SU-DHL-6 (cell line): ENCODE measurements at regions not wholly inside any gene's neighbourhood (a gene's known extent, or its start where the extent isn't known, plus 50 kb on each side); places are given as distances from the start of the nearest gene placed in this dataset.

Experiments used
- H2AFZ ChIP-seq: fragments of 200-600 bp; sonication (generic); 2 replicates; pipeline ENCODE4 v1.6.1; 2014; ENCODE audit warnings: low read depth, mild to moderate bottlenecking, moderate library complexity, mixed read lengths, antibody characterized with exemption, low read length; ENCODE audit not compliant: severe bottlenecking
- H3F3A ChIP-seq: fragments of 200-600 bp; shearing (Covaris generic); 2 replicates; pipeline ENCODE4 v1.6.0; 2016; ENCODE audit warnings: antibody characterized with exemption, mild to moderate bottlenecking; ENCODE audit not compliant: insufficient read depth
- H3K27ac ChIP-seq: fragments of 200-600 bp; sonication (generic); 2 replicates; pipeline ENCODE4 v1.5.1; 2016; ENCODE audit warnings: low read depth, mild to moderate bottlenecking, low read length, moderate library complexity, mixed read lengths
- H3K27me3 ChIP-seq: fragments of 200-600 bp; sonication (generic), shearing (Covaris generic); 2 replicates; pipeline ENCODE4 v1.6.0; 2014; ENCODE audit warnings: mild to moderate bottlenecking, low read length
- H3K36me3 ChIP-seq: fragments of 200-600 bp; sonication (generic); 2 replicates; pipeline ENCODE4 v1.6.1; 2014; ENCODE audit warnings: mild to moderate bottlenecking, low read length, mixed read lengths
- H3K4me2 ChIP-seq: fragments of 300-600, 200-600 bp; shearing (Covaris generic), sonication (generic); 2 replicates; pipeline ENCODE4 v1.6.0; 2014; ENCODE audit warnings: low read length, low read depth, mild to moderate bottlenecking; ENCODE audit not compliant: poor library complexity, severe bottlenecking
- H3K4me3 ChIP-seq: fragments of 200-600 bp; sonication (generic); 2 replicates; pipeline ENCODE4 v1.5.1; 2014; ENCODE audit warnings: antibody characterized with exemption, low read length, mild to moderate bottlenecking, mixed read lengths; ENCODE audit not compliant: insufficient read depth, poor library complexity, severe bottlenecking
- H3K79me2 ChIP-seq: fragments of 200-600 bp; sonication (generic); 2 replicates; pipeline ENCODE4 v1.6.1; 2014; ENCODE audit warnings: mild to moderate bottlenecking, low read length, moderate library complexity; ENCODE audit not compliant: insufficient read depth
- H3K9ac ChIP-seq: fragments of 200-600 bp; sonication (generic); 2 replicates; pipeline ENCODE4 v1.7.0; 2014; ENCODE audit warnings: mild to moderate bottlenecking, low read length
- H3K9me2 ChIP-seq: fragments of 200-600 bp; sonication (generic); replicated peaks from 2 replicates; pipeline ENCODE4 v1.6.1; 2014; ENCODE audit warnings: low read length; ENCODE audit not compliant: insufficient read depth
- H3K9me3 ChIP-seq: fragments of 200-600 bp; sonication (generic); 2 replicates; pipeline ENCODE4 v1.6.1; 2014; ENCODE audit warnings: low read length, mixed read lengths; ENCODE audit not compliant: insufficient read depth
- H4K20me1 ChIP-seq: fragments of 200-600 bp; sonication (generic); 2 replicates; pipeline ENCODE4 v1.6.1; 2014; ENCODE audit warnings: low read depth, mild to moderate bottlenecking, antibody characterized with exemption, low read length, moderate library complexity, mixed read lengths
- CTCF ChIP-seq: fragments of 200-600 bp; sonication (generic); IDR thresholded peaks from one replicate; pipeline ENCODE4 v1.5.1; 2017; ENCODE audit warnings: antibody characterized with exemption, mild to moderate bottlenecking, low read length, moderate library complexity; ENCODE audit not compliant: insufficient read depth, poor library complexity, severe bottlenecking
- EZH2phosphoT487 ChIP-seq: fragments of 200-600 bp; sonication (generic), shearing (Covaris generic); conservative IDR thresholded peaks from 2 replicates; pipeline ENCODE4 v1.6.1; 2018; ENCODE audit warnings: mild to moderate bottlenecking, antibody characterized with exemption, low read length, moderate library complexity, mixed read lengths

GRCh38 chr10:78504181-78504580 lies 470.5 kb downstream of the RPS24 start:
- H3K27me3 ChIP-seq = 0 out of 2 replicates have a peak, but pooled peaks cover 3% of the 10 kb centered on the region
- H4K20me1 ChIP-seq = no peaks in the 10 kb centered on the region
- H3F3A ChIP-seq = no peaks in the 10 kb centered on the region
- TF ChIP-seq EZH2phosphoT487 (no peak), CTCF (no peak)
- H3K4me3 ChIP-seq = no peak overlapping the region
- no peak overlapping the region for H3K27ac ChIP-seq
- no peaks in the 10 kb centered on the region for H3K9me3 ChIP-seq
- no peak overlapping the region for H2AFZ ChIP-seq
- no peak overlapping the region for H3K4me2 ChIP-seq
- H3K9ac ChIP-seq = no peak overlapping the region
- no peaks in the 10 kb centered on the region for H3K79me2 ChIP-seq
- no peaks in the 10 kb centered on the region for H3K9me2 ChIP-seq
- H3K36me3 ChIP-seq = no peaks in the 10 kb centered on the region

- TF ChIP-seq EZH2phosphoT487 (no peak), CTCF (no peak)
- no peak overlapping the region for H3K4me3 ChIP-seq
- H4K20me1 ChIP-seq = no peaks in the 10 kb centered on the region
- no peaks in the 10 kb centered on the region for H3K79me2 ChIP-seq
- no peaks in the 10 kb centered on the region for H3K9me3 ChIP-seq
- H3K4me2 ChIP-seq = no peak overlapping the region
- no peak overlapping the region for H3K9ac ChIP-seq
- H2AFZ ChIP-seq = no peak overlapping the region
- 0 out of 2 replicates have a peak, but pooled peaks cover 3% of the 10 kb centered on the region for H3K27me3 ChIP-seq
- no peaks in the 10 kb centered on the region for H3K36me3 ChIP-seq
- no peaks in the 10 kb centered on the region for H3K9me2 ChIP-seq
- H3F3A ChIP-seq = no peaks in the 10 kb centered on the region
- H3K27ac ChIP-seq = no peak overlapping the region
Measured at GRCh38 chr10:78505657-78506056, 472.0 kb downstream of the RPS24 start.

GRCh38 chr10:78506614-78507013 lies 473.0 kb downstream of the RPS24 start:
- no peak overlapping the region for H3K9ac ChIP-seq
- 0 out of 2 replicates have a peak, but pooled peaks cover 3% of the 10 kb centered on the region for H3K27me3 ChIP-seq
- H3K4me2 ChIP-seq = no peak overlapping the region
- no peak overlapping the region for H3K4me3 ChIP-seq
- H3K9me3 ChIP-seq = no peaks in the 10 kb centered on the region
- H4K20me1 ChIP-seq = no peaks in the 10 kb centered on the region
- no peak overlapping the region for H3K27ac ChIP-seq
- TF ChIP-seq EZH2phosphoT487 (no peak), CTCF (no peak)
- H2AFZ ChIP-seq = no peak overlapping the region
- H3F3A ChIP-seq = no peaks in the 10 kb centered on the region
- no peaks in the 10 kb centered on the region for H3K36me3 ChIP-seq
- no peaks in the 10 kb centered on the region for H3K79me2 ChIP-seq
- no peaks in the 10 kb centered on the region for H3K9me2 ChIP-seq
